GM19351 (cell line): ENCODE measurements at regions not wholly inside any gene's neighbourhood (a gene's known extent, or its start where the extent isn't known, plus 50 kb on each side); places are given as distances from the start of the nearest gene placed in this dataset.

ENCODE experiments used
- ATAC-seq: cut with Tn5 transposase; IDR thresholded peaks from one replicate; pipeline ENCODE4 v1.9.1; 2021; ENCODE audit warnings: mild to moderate bottlenecking, moderate library complexity; ENCODE audit not compliant: unreplicated experiment

- no peak for ATAC-seq
Measured at GRCh38 chr20:48284315-48284714, 499.0 kb upstream of the SULF2 start.

DNA sequence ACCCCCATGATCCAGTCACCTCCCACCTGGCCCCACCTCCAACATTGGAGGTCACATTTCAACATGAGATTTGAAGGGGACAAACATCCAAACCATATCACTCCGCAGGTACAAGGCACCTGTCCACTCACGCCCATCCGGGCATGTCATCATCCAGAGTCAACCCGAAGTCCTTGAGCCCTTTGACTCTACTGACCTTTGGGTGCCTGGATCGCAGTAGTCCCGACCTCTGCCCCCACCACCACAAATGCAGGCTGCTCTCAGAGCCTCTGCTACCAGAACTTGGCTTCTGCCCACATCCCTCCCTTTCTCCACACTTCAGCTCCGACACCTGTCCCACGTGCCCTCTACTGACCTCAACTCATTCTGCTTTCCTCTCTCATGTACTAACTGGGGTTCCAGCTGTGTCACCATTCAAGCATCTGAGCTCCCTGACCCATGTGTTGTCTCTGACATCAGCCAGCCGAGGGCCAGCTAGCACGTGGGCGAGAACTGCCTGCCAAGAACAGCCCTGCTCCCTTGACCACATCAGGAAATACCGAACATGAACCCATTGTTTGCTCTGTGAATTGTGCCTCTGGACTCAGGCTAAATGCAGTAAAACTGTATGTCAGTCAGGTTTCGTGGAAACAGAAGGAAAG, 498.3 kb upstream of the SULF2 start:
- no peak for ATAC-seq

GRCh38 chr20:48282591-48283228, 497.4 kb upstream of the SULF2 start:
- no peak for ATAC-seq

DNA sequence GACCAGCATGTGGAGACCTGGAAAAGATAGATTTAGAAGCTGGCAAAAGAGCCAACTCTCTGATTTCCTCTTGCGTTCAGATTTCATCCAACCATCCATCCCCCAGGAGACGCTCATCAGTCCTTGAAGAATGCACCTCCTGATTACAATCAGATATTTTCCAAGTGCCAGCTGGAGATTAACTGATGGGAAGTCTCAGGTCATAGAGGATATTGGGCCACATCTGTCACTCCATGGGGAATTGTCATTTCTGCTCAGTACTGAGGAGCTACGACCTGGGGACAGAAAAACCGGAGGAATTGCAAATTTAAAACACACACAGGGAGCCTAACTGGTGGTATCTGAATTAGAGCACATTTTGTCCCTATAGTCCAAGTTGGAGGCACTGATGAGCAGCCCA, 496.2 kb upstream of the SULF2 start:
- ATAC-seq = no peak

- ATAC-seq = no peak
Measured at GRCh38 chr20:48278961-48279481, 493.7 kb upstream of the SULF2 start.

- no peak for ATAC-seq
Measured at GRCh38 chr20:48277266-48277665, 492.0 kb upstream of the SULF2 start.

DNA sequence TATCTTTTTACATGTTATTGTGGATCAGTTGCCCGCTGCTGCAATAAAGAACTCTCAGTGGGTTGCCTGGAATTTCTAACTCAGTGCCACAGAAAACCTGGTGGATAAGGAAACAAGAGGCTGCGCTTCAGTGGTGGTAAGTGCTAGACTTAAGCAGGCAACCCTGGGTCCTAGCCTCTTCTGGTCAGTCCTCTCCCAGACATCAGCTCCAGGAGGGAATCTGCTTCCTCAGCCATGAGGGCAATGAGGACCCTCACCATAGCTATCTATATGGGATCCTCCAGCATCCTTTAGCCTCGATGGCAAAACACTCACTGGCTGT, 490.7 kb upstream of the SULF2 start:
- no peak for ATAC-seq

DNA sequence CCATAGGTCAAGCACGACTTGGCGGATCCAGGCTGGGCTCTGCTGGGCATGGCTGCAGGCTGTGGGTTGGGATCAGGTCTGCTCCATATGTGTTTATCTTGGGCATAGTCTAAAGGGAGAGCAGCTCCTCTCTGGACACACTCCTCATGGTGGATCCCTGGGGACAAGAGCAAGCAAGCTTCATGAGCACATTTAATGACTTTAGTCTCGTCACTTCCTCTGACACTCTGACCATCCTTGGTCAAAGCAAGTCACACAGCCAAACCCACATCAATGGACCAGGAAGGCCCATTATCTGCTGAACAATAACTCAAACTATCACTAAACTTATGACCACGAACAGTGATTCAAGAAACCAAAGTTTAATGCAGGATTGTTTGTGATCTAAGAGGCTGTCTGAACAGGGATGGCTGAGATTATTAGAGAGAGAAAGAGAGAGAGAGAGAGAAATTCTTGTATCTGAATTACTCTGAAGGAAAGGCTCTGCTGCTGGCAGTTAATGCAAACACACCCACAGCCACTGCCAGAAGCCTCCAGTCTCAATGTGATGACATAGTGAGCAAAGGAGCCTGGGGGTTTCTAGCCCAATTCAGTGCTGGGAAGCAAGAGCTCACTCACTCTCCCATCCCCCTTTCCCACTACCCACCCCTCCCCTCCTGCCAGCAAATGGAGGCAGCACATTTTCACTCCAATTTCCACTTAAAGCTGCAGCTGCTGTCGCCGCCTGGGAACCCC, 490.2 kb upstream of the SULF2 start:
- no peak for ATAC-seq

GRCh38 chr20:48273843-48274242, 488.6 kb upstream of the SULF2 start:
- ATAC-seq = no peak

DNA sequence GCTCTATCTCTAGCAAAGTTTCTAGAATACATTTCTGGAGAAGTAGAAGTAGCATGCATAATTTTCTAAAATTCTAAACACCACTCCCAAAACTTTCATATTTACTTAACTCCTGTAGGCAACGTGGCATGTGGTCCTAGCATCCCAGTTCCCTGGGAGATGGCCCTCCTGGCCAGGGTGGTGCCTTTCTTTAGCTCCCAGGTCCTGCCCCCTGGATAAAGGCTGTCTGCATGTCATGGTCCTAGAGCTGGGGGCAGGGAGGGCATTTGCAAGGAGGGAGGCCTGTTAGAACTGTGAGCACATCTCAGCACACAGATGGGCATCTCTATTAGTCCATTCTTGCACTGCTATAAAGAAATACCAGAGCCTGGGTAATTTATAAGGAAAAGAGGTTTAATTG, 485.6 kb upstream of the SULF2 start:
- no peak for ATAC-seq

GRCh38 chr20:48267860-48268633, 482.8 kb upstream of the SULF2 start:
- no peak for ATAC-seq

- no peak for ATAC-seq
Measured at GRCh38 chr20:48266571-48266970, 481.3 kb upstream of the SULF2 start.

DNA sequence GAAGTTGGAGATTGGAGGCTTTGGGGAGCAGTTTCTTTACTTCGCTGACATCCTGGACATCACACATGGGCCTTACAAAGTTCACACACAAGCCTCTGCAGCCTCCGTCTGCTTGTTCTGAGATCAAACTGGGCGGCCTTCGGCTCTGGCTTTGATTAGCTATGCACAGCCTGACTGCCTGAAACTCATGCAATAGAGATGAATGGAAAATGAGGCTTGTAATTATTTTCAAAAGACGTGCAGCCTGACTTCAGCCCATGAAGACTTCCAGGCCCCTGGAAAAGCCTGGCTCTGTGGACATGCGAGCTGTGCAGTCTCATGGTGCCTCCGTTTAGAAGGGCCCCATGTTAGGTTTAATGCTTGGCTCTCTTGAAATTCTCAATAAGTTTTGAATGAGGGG, 480.5 kb upstream of the SULF2 start:
- ATAC-seq = no peak

- ATAC-seq = no peak
Measured at GRCh38 chr20:48262955-48263354, 477.7 kb upstream of the SULF2 start.

DNA sequence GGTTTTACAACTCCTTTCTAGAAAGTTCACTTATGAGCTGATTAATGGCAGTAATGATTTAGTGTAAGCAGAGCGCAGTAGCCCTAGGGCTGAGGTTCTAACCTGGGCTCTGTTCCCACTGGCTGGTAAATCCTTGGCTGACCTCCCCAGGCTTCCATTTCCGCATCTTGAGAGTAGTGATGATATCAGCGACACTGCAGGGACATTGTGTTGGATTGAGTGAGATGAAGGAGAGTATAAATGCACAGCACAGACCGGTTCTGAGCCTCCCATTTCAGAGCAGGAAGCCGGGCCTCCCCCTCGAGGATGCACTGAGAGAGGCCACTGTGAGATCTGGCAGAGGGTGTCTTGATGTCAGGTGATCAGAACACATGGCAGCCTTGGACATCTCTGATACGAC, 477.2 kb upstream of the SULF2 start:
- no peak for ATAC-seq

GRCh38 chr20:48261398-48261910, 476.2 kb upstream of the SULF2 start:
- ATAC-seq = no peak

- no peak for ATAC-seq
Measured at GRCh38 chr20:48260129-48260756, 475.0 kb upstream of the SULF2 start.

GRCh38 chr20:48259456-48259855, 474.2 kb upstream of the SULF2 start:
- no peak for ATAC-seq

DNA sequence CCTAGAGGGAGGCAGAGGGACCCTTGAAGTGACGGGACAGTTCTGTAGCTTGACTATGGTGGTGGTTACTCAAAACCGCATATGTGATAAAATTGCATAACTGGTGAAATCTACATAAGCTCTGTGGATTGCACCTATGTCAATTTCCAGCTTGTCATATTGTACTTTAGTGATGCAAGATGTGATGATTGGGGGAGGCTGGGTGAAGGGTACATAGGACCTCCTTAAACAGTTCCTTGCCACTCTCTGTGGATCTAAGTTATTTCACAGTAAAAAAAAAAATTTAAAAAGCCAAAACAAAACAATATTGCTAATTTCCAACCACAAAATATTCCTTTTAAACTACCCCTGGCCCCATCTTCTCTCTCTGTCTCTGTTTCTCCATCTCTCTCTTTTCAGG, 472.6 kb upstream of the SULF2 start:
- ATAC-seq = no peak

GRCh38 chr20:48247961-48248360, 462.7 kb upstream of the SULF2 start:
- no peak for ATAC-seq
